AG04450 (cell line): ENCODE measurements at regions not wholly inside any gene's neighbourhood (a gene's known extent, or its start where the extent isn't known, plus 50 kb on each side); places are given as distances from the start of the nearest gene placed in this dataset.

Experiments used
- CTCF ChIA-PET: fragments of 300-600, 350-600 bp; formaldehyde crosslinking; extraction: SDS; loops from one replicate; lab custom pipeline; 2022; ENCODE audit warnings: antibody characterized with exemption, inconsistent platforms; lab: Charles Lee
- POLR2A ChIA-PET: fragments of 350-600 bp; formaldehyde crosslinking; extraction: SDS; loops from one replicate; lab custom pipeline; 2021; ENCODE audit warnings: antibody characterized with exemption, inconsistent platforms; lab: Yijun Ruan, JAX
- DNase-seq: peaks from one replicate; pipeline ENCODE4 v3.0.0-alpha.2; 2011; ENCODE audit warnings: low read depth, low spot score
- H3K27ac ChIP-seq: one replicate; pipeline ENCODE4 v1.5.1; 2012; ENCODE audit warnings: low read depth, low read length, control low read depth
- H3K27me3 ChIP-seq: one replicate; pipeline ENCODE4 v1.6.0; 2012; ENCODE audit warnings: low read length; ENCODE audit not compliant: control insufficient read depth, insufficient read depth
- H3K4me3 ChIP-seq: 2 replicates; pipeline ENCODE4 v1.5.1; 2011; ENCODE audit warnings: mild to moderate bottlenecking, low read depth, low read length, control low read depth
- H3K9me3 ChIP-seq: 2 replicates; pipeline ENCODE4 v1.5.1; 2012; ENCODE audit warnings: low read length; ENCODE audit not compliant: control insufficient read depth, insufficient read depth
- TF ChIP-seq, protein P1 (sequence below): IDR thresholded peaks from 2 replicates; pipeline ENCODE4 v1.5.1; 2011; ENCODE audit warnings: low read depth, low read length, control low read depth, inconsistent platforms

DNA sequence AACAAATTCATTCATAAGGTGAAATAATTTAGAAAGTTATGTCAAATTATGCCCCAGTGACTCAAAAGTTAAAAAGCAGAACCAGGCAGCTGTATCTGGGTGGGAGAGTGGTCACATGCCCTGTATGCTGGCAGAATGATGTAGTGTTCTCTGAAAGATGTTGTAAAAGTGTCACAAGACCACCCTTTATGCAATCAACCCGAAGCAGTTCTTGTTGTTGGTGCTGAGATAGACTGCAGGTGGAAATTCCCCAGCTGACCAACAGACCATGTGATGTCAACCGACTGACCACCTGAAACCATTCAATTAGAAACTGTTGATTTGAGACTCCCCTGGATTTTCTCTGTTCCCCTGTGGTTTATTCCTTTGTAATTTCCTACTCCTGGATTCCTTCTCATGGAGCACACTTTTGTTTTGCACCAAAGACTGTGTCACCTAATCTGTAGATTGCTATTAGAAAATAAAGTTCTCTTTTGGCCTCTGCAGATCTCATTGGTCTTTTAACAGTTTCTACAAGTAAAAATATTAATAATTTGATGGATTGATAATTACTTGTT is 1341.3 kb upstream of the LRRTM1 start:
- no peak for DNase-seq
- H3K9me3 ChIP-seq: no peaks in the 10 kb centered on the region; the same call in 1 of the 2 replicates
- H3K4me3 ChIP-seq: no peak overlapping the region
- ChIA-PET CTCF (no interaction called here), POLR2A (no interaction called here)
- H3K27ac ChIP-seq: no peak overlapping the region
- TF ChIP-seq, protein P1, sequence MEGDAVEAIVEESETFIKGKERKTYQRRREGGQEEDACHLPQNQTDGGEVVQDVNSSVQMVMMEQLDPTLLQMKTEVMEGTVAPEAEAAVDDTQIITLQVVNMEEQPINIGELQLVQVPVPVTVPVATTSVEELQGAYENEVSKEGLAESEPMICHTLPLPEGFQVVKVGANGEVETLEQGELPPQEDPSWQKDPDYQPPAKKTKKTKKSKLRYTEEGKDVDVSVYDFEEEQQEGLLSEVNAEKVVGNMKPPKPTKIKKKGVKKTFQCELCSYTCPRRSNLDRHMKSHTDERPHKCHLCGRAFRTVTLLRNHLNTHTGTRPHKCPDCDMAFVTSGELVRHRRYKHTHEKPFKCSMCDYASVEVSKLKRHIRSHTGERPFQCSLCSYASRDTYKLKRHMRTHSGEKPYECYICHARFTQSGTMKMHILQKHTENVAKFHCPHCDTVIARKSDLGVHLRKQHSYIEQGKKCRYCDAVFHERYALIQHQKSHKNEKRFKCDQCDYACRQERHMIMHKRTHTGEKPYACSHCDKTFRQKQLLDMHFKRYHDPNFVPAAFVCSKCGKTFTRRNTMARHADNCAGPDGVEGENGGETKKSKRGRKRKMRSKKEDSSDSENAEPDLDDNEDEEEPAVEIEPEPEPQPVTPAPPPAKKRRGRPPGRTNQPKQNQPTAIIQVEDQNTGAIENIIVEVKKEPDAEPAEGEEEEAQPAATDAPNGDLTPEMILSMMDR: no peak
- H3K27me3 ChIP-seq: no peaks in the 10 kb centered on the region

DNA sequence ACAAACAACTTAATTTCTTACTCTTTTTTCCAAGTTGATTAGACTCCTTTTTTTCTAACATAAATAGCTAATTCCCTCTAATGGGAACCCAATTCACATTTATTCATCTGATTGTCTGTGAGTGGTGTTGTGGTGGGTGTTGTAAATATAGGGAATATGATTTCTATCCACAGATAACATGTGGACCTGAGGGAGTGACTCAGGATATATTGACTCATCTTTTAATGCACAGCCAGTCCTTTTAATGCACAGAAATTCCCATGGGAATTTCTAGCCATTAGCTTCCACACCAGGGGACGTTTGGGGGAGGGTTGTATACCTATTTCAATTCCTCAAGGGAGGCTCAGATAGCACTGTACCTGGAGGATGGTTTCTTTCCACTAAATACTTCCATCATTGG is 1339.6 kb upstream of the LRRTM1 start:
- no peak overlapping the region for H3K27ac ChIP-seq
- DNase-seq: no peak
- no peak overlapping the region for H3K4me3 ChIP-seq
- TF ChIP-seq, protein P1: no peak
- ChIA-PET POLR2A (no interaction called here), CTCF (no interaction called here)
- no peaks in the 10 kb centered on the region; the same call in 1 of the 2 replicates for H3K9me3 ChIP-seq
- no peaks in the 10 kb centered on the region for H3K27me3 ChIP-seq

DNA sequence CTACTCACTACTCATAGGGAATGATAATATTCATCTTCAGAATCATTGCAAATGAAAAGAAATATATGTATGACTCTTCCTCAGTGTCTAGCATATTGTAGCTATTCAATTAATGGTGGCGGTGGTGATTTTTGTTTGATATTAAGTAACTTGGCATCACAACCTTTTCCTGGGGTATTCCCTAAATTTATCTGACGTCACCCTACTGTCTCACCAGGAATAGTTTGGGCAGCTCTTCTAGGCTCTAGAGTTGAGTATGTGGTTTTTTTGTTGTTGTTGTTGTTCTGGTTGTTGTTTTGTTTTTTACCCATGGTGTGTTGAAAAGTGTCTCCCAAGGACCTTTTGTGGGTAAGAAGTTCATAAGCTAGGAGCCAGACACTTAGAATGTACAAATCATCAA is 1320.3 kb upstream of the LRRTM1 start:
- Histone ChIP-seq H3K9me3 (peaks cover 4% of the 10 kb centered on the region; the same call in 1 of the 2 replicates), H3K27me3 (no peaks in the 10 kb centered on the region), H3K27ac (no peak overlapping the region), H3K4me3 (no peak overlapping the region)
- ChIA-PET CTCF (no interaction called here), POLR2A (no interaction called here)
- TF ChIP-seq, protein P1: no peak
- no peak for DNase-seq

- CTCF ChIA-PET: no interaction called here
- Histone ChIP-seq H3K4me3 (no peak overlapping the region), H3K27ac (no peak overlapping the region), H3K27me3 (no peaks in the 10 kb centered on the region), H3K9me3 (no peaks in the 10 kb centered on the region)
- no peak for DNase-seq
- TF ChIP-seq, protein P1: no peak
- POLR2A ChIA-PET: no interaction called here
Measured at GRCh38 chr2:81600088-81600487, 1295.5 kb upstream of the LRRTM1 start.

DNA sequence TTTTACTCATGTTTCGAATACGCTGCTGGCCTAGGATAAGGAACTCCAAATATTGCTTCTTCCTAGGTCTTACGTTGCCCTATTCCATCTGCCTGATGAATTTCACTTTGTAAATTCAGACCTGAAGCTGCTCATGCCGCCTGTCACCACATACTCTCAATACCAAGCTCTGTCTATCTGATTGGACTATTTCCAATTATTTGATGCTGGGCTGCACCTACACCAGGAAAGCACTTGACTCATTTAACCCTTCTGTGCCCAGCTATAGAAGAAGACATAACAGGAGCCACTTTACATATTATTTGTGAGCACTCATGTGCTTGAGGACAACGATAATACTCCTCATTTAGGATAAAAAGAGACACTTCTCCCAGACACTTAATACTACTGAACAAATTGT is 1293.9 kb upstream of the LRRTM1 start:
- CTCF ChIA-PET: no interaction called here
- no peak overlapping the region for H3K4me3 ChIP-seq

More for the DNA sequence above, 1293.9 kb upstream of the LRRTM1 start:
- H3K9me3 ChIP-seq: no peaks in the 10 kb centered on the region
- no peaks in the 10 kb centered on the region for H3K27me3 ChIP-seq
- POLR2A ChIA-PET: no interaction called here
- H3K27ac ChIP-seq: no peak overlapping the region
- TF ChIP-seq, protein P1: no peak
- no peak for DNase-seq
